ENCODE measurements at regions not wholly inside any gene's neighbourhood (a gene's known extent, or its start where the extent isn't known, plus 50 kb on each side); places are given as distances from the start of the nearest gene placed in this dataset.

- DNase-seq = no peak
These were observed 509.8 kb downstream of the PTPRU start for GRCh38 chr1:29746076-29746665.

DNA sequence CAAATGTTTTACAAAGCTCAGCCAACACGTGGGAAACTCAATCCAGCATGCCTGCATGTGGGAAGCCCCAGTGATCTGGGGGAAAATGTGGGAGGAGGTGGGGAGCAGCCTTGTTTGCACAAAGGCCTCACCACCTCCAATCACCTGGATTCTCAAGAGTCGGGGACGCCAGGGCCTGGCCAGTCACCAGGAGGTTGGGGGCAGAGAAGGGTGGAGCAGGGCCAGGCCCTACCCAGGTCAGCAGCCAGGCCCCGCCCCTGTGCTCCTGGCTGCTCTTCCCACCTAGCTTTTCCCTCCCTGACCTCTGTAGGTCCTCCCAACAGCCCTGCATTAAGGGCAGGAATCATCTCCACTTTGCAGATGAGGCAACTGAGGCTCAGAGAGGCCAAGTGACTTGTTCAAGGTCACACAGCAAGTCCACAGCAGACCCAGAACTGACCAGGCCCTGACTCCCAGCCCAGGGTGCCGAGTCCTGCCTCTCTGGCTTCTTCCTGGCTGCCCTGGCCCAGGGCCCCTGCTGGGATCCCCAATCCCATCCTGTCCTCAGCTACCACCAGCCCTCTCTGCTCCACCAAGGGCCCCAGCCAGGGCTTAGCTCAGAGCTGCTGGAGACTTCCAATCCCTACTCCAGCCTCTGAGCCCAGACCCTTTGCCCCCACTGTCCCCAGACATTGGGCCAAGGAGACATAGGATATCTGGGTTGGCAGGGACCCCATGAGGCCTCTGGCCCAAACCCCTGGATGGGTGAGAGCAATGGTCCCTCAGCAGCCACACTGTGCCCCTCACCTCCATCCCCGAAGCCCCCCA lies 508.6 kb downstream of the PTPRU start:
- no peak for DNase-seq

DNA sequence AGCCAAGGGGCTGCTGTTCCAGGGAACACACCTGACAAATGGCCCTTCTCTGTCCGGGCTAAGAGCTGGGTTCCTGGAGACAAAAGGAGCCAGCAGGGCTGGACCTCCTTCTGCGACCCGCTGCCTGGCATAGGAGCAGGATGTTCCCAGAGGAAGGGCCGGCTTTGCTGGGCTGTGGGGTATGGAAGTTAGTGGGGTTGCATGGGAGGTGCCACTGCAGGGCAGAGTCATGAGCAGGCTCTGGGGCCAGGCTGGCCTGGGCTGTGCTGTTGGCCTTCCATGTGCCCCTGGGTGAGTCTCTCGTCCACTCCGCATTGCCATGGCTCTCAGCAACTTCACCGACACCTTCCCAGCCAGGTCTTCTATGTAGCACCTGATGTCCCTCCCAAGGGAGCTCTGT lies 507.6 kb downstream of the PTPRU start:
- no peak for DNase-seq

DNA sequence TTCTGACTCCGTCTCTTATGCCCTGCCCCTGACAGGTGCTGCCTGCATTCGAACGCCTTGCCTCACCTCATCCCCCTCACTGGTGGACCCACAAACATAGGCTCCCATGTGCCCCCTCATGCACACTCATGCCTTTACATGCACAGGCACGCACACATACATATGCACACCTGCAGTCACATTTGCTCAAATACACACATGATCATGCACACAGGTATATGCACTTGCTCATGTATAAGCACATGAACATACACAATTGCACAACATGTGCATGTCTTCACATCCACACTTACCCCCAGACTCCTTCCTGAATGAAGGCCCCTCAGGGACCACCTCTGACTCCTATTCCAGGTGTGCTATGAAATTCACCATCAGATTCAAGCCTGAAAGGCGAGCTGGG lies 506.9 kb downstream of the PTPRU start:
- no peak for DNase-seq

DNA sequence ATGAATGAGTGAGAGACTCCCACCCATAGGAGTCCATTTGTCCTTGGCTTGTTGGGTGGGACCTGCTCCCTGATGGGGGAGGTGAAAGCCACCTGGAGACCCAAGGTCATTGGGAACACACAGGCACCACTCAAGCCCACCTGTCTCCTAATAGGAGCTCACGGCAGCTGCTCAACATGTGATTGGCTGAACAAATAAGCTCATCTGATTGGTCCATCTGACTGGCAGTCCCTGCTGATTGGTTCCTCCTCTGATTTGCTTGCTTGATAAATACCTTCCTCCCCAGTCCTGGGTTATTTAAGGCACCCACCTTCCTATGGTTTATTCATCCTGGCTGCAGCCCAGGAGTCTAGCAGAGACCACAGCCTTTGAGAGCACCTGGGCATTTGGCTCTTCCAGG lies 502.9 kb downstream of the PTPRU start:
- no peak for DNase-seq

DNA sequence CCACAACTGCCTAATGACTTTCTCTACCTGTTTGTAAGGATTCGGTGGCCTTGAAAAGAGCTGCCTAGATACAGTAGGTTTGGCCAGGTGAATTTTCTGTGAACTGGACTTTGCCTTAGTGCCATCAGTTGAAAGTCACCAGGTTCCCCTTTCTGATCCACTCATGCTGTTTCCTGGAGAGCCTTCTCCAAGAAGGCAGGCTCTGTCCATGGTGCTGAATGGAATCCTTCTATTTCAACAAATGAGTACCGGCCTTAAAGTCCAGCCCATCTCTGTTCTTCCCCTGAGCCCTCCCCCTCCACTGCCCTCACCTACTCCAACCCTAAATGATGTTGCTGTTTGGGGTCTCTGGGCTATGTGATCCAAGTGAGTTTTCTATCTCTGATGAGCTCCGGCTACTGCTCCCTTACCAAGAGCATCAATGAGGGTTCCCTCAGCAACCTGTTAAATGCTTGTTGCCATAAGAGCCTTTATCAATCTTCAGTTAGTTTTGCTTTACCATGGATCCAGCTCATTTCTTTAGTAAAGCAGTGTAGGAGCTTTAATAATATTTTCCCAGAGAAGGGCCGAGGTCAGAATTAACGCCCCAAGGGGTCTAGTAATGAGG lies 500.4 kb downstream of the PTPRU start:
- peak; percentile 32 for DNase-seq

- DNase-seq = peak; percentile 7
These were observed 496.1 kb downstream of the PTPRU start for GRCh38 chr1:29732453-29732852.

GRCh38 chr1:29730623-29731022 lies 494.3 kb downstream of the PTPRU start:
- DNase-seq = no peak

GRCh38 chr1:29729281-29729680 lies 493.0 kb downstream of the PTPRU start:
- no peak for DNase-seq

- DNase-seq = no peak
These were observed 492.4 kb downstream of the PTPRU start for GRCh38 chr1:29728703-29729102.

DNA sequence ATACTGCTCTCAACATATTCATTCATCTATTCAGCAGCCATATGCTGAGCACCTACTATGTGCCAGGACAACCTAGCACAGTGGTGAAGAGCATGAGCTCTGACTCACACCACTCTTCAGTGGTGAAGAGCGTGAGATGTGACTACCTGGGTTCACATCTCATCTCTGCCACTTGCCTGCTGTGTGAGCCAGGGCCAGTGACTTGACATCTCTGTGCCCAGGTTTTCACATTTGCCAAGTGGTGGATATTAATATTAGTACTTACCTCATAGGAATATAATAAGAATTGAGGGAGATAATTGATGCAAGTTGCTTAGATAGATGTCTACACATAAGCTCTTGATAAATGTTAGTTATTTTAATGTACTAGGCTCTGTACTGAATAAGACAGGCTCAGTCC lies 488.9 kb downstream of the PTPRU start:
- DNase-seq = no peak

GRCh38 chr1:29722598-29722997 lies 486.3 kb downstream of the PTPRU start:
- DNase-seq = no peak

GRCh38 chr1:29719253-29719652 lies 482.9 kb downstream of the PTPRU start:
- DNase-seq = peak; percentile 43

GRCh38 chr1:29718791-29719190 lies 482.5 kb downstream of the PTPRU start:
- DNase-seq = no peak

DNA sequence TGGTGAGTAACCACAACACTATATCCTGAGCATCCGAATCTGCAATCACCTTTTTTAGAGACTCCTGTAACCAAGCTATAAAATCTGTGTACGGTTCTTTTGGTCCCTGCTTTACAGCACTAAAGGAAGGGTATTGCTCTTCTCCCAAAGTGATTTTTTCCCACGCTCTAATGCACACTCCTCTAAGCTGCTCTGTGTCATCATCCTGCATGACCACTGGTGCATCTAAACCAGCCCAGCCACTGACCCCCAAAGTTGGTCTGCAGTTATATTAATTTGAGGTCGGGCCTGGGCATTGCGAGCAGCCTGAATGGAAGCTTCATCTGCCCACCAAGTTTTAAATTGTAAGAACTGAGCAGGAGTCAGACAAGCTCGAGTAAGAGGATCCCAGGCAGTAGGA lies 480.0 kb downstream of the PTPRU start:
- DNase-seq = no peak

GRCh38 chr1:29713857-29714256 lies 477.5 kb downstream of the PTPRU start:
- no peak for DNase-seq

DNA sequence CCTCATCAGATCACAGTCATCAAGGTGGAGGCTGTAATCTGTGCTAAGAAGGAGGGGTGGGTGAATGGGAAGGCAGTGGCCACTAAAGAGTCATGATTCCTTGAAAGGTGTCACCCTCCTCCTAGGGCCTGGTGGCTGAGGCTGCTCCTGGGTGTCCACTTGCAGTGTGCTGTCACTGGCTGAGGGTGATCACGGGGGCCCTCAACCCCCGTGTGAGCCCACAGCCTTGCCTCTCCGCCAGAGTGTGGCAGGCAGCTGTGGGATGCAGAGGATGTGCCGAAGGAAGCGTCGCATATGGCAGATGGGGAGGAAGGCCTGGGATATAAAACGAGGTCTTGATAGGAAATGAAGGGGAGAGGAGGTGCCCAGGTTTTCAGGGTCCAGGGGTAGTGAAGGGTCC lies 476.5 kb downstream of the PTPRU start:
- DNase-seq = no peak

- no peak for DNase-seq
These were observed 475.9 kb downstream of the PTPRU start for GRCh38 chr1:29712284-29712651.

DNA sequence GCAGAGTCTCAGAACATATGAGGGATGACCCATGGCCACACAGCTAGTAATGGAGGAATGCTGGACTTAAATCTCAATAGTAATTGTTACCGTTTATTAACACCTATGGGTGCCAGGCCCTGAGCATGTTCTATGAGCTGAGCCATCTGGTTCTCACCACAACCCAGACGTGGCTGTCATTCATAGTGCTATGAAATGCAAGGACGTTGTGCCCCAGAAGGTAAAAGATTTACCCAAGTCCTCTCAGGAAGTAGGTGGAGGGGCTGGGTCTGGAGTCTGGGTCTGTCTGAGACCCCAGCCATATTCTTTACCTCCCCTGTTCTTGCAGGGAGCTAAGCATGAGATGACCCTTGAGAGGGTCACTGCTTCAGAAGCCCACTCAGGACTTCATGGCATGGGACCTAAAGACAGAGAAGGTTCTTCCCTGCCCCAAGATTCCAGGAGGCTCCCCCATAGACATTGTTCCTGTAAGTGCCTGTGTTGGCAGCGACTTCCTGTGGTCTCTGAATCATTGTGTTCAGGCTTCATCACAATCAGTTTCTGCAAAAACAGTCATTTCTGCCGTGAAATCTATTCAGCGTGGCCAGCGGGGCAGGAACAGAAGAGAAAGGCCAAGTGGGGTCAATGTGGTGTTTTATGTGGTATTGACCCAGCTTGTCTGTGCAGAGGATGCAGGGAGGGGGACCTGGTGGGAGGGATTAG lies 475.4 kb downstream of the PTPRU start:
- peak; percentile 88 for DNase-seq

DNA sequence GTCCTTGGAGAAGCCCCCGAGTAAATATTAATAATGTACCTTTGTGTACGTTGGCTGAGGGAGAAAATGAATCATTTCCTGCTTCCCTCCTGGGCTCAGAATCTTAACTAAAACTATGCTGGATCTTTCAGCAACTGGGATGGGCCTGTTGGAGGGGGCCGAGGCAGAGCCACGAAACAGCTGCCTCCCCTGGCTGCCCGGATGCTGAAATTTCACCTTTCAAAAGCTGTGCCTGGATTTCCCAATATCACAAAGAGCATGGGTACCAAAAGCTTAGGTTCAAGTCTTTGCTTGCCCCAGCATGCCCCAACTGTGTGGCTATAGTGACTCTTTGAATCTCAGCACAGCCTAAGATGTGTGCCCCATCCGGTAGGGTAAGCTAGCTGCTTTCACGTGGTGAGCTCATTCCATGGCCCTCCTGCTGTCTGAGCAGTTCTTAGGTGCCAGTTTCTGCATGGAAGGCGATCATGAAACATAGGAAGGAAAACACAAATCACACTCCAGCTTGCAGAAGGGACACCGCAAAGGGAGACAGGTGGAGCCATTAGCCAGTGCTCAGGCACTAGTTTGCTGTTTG lies 473.5 kb downstream of the PTPRU start:
- DNase-seq = peak; percentile 60

DNA sequence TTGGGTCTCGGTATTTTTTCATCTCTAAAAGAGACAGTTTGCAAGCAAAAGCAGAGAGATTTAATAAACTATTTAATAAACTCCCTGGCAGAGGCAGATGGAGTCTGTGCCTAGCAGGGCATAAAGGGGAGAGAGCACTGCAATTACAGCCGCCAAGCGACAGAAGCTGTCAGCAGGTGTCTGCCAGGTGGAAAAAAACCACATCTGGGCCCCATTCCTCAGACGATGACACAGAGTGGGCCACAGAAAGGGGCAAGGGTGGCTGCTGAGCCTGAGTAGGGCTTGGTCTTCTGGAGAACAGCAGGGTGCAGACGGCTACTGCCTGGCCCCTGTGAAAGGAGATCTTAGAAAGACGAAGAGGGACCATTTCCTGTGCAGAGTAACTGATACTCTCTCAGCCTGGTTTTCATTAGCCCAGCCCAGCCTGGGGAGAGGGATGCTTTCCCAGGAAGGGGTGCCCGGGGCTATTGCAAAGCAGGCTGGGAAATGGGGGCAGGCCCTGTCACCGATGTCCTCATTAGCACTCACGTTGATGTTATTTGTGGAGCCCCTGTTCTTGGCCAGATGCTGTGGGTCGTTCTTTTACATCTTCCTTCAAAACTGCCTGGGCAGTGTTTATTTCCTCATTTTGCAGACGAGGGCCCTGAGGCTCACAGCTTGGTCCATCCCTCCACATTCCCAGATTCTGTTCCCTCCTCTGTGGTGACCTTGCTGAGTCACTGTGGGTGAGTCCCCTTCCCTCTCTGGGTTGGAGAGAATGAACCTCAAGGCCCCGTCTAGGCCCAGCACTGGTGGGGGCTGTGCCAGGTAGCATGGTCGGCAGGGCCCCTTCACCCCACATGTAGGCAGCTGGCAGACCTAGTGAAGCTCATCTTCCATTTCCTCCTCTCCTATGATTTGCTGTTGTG lies 472.7 kb downstream of the PTPRU start:
- DNase-seq = peak; percentile 28

GRCh38 chr1:29708381-29708780 lies 472.1 kb downstream of the PTPRU start:
- DNase-seq = peak; percentile 4
